IPS-18a (cell line): ENCODE measurements at regions not wholly inside any gene's neighbourhood (a gene's known extent, or its start where the extent isn't known, plus 50 kb on each side); places are given as distances from the start of the nearest gene placed in this dataset.
A peak's percentile ranks its signal among the peaks of the same experiment; 100 is the strongest.
"Not testable (repeated sequence)": the region's sequence is repeated elsewhere in the genome, so short reads cannot be mapped to it uniquely, and the experiment has no call there.

Experiments
- H3K27ac ChIP-seq: one replicate; pipeline ENCODE4 v1.5.1; 2013; ENCODE audit warnings: low read length
- H3K27me3 ChIP-seq: one replicate; pipeline ENCODE4 v1.6.1; 2013; ENCODE audit warnings: mild to moderate bottlenecking, low read length; ENCODE audit not compliant: control insufficient read depth, insufficient read depth
- H3K36me3 ChIP-seq: one replicate; pipeline ENCODE4 v1.6.1; 2013; ENCODE audit warnings: low read depth, low read length; ENCODE audit not compliant: control insufficient read depth
- H3K4me1 ChIP-seq: one replicate; pipeline ENCODE4 v1.6.1; 2013; ENCODE audit warnings: low read depth, low read length; ENCODE audit not compliant: control insufficient read depth
- H3K4me3 ChIP-seq: one replicate; pipeline ENCODE4 v1.5.1; 2013; ENCODE audit warnings: low read length
- H3K9ac ChIP-seq: one replicate; pipeline ENCODE4 v1.6.1; 2013; ENCODE audit warnings: mild to moderate bottlenecking, low read length, moderate library complexity
- H3K9me3 ChIP-seq: one replicate; pipeline ENCODE4 v1.6.1; 2013; ENCODE audit warnings: low read depth, low read length; ENCODE audit not compliant: control insufficient read depth

DNA sequence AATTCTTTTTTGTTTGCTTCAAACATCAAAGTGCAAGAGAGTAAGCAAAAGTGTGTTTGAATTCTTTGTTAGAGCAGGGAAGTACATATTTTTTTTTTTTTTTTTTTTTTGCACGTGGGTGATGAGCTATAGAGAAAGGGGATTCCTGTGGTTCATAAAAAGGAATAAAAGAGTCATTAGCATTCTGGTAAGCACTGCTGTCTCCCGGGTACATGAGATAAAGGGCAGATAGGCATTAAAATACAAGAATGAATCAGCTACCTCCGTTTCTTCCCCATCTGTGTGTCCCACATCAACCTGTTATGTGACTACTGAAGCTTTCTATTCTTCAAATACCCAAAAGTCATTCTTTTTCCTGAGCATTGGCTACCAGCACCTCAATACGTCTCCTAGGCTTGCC is 102.4 kb upstream of the SEMA3D start:
- H3K27me3 ChIP-seq, result no peaks in the 10 kb centered on the region
- H3K27ac ChIP-seq, result no peak overlapping the region
- H3K9ac ChIP-seq, result no peak overlapping the region
- peaks cover 23% of the 10 kb centered on the region for H3K4me1 ChIP-seq
- H3K36me3 ChIP-seq, result no peaks in the 10 kb centered on the region
- no peaks in the 10 kb centered on the region for H3K9me3 ChIP-seq
- H3K4me3 ChIP-seq, result no peak overlapping the region

- H3K4me3 ChIP-seq, result no peak overlapping the region
- no peaks in the 10 kb centered on the region for H3K9me3 ChIP-seq
- no peak overlapping the region for H3K27ac ChIP-seq
- peaks cover 23% of the 10 kb centered on the region for H3K4me1 ChIP-seq
- H3K9ac ChIP-seq, result no peak overlapping the region
- H3K27me3 ChIP-seq, result no peaks in the 10 kb centered on the region
- H3K36me3 ChIP-seq, result no peaks in the 10 kb centered on the region
Measured at GRCh38 chr7:85287106-85287825, 100.4 kb upstream of the SEMA3D start.

GRCh38 chr7:85286446-85286845 is 99.6 kb upstream of the SEMA3D start:
- Histone ChIP-seq H3K4me1 (peaks cover 23% of the 10 kb centered on the region), H3K9me3 (no peaks in the 10 kb centered on the region), H3K27me3 (no peaks in the 10 kb centered on the region), H3K27ac (no peak overlapping the region), H3K4me3 (no peak overlapping the region), H3K36me3 (no peaks in the 10 kb centered on the region), H3K9ac (no peak overlapping the region)

DNA sequence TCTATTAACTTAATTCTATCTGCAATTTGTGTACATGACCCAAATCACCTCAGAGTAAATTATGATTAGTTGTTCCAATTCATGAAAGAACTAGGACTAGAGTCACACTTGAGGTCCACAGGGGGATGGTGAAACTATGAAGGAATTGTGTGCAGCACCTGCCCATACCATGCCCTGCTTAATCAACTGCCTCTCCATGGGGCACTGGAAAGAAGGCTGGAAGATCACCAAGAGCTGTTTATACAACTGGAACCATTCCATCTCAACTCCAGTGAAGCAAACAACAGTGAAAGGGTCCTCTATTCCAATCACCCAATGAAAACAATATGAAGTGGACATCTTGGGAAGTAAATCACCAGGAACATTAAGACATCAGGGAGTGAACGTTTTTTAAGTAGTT is 98.7 kb upstream of the SEMA3D start:
- H3K36me3 ChIP-seq, result no peaks in the 10 kb centered on the region
- peaks cover 21% of the 10 kb centered on the region for H3K4me1 ChIP-seq
- no peaks in the 10 kb centered on the region for H3K9me3 ChIP-seq
- no peak overlapping the region for H3K4me3 ChIP-seq
- H3K9ac ChIP-seq, result no peak overlapping the region
- no peaks in the 10 kb centered on the region for H3K27me3 ChIP-seq
- H3K27ac ChIP-seq, result no peak overlapping the region

- H3K4me1 ChIP-seq, result peaks cover 33% of the 10 kb centered on the region
- no peak overlapping the region for H3K27ac ChIP-seq
- H3K4me3 ChIP-seq, result peak overlapping the region; percentile 15
- H3K27me3 ChIP-seq, result no peaks in the 10 kb centered on the region
- no peak overlapping the region for H3K9ac ChIP-seq
- no peaks in the 10 kb centered on the region for H3K36me3 ChIP-seq
- H3K9me3 ChIP-seq, result no peaks in the 10 kb centered on the region
Measured at GRCh38 chr7:85275204-85275603, 88.3 kb upstream of the SEMA3D start.

DNA sequence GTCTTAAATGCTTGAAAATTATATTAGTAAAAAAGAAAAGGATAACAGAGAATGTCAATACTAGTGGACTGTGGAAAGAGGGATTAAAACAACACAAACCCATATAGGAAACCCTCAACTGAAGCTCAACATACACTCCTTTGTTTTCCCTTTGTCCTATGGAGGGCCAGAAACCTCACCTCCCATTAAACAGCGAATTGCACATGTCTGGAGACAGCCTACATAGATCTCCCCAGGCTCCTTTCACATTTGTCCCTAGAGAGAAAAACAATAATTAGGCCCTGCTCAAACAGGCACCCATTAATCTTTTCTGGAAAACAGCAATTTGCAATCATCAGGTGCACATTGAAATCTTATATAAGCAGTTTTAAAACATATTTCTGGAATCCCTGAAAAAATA is 87.6 kb upstream of the SEMA3D start:
- Histone ChIP-seq H3K27me3 (no peaks in the 10 kb centered on the region), H3K27ac (no peak overlapping the region), H3K4me1 (peaks cover 33% of the 10 kb centered on the region), H3K4me3 (no peak overlapping the region), H3K9me3 (no peaks in the 10 kb centered on the region), H3K36me3 (no peaks in the 10 kb centered on the region), H3K9ac (no peak overlapping the region)

- H3K27ac ChIP-seq, result no peak overlapping the region
- no peaks in the 10 kb centered on the region for H3K36me3 ChIP-seq
- H3K4me1 ChIP-seq, result peaks cover 9% of the 10 kb centered on the region
- no peaks in the 10 kb centered on the region for H3K9me3 ChIP-seq
- H3K27me3 ChIP-seq, result no peaks in the 10 kb centered on the region
- H3K4me3 ChIP-seq, result no peak overlapping the region
- H3K9ac ChIP-seq, result no peak overlapping the region
Measured at GRCh38 chr7:85262891-85263290, 76.0 kb upstream of the SEMA3D start.

GRCh38 chr7:85261336-85261735 is 74.5 kb upstream of the SEMA3D start:
- H3K36me3 ChIP-seq, result no peaks in the 10 kb centered on the region
- no peaks in the 10 kb centered on the region for H3K27me3 ChIP-seq
- H3K4me1 ChIP-seq, result peaks cover 9% of the 10 kb centered on the region
- no peaks in the 10 kb centered on the region for H3K9me3 ChIP-seq
- no peak overlapping the region for H3K9ac ChIP-seq
- no peak overlapping the region for H3K27ac ChIP-seq
- H3K4me3 ChIP-seq, result no peak overlapping the region

- not testable (repeated sequence) for H3K9me3 ChIP-seq, H3K9ac ChIP-seq, H3K4me1 ChIP-seq, H3K36me3 ChIP-seq, H3K27ac ChIP-seq, H3K4me3 ChIP-seq, H3K27me3 ChIP-seq
Measured at GRCh38 chr7:85249787-85250186, 62.9 kb upstream of the SEMA3D start.

GRCh38 chr7:85239109-85239508 is 52.3 kb upstream of the SEMA3D start:
- no peaks in the 10 kb centered on the region for H3K27me3 ChIP-seq
- H3K27ac ChIP-seq, result no peak overlapping the region
- H3K4me1 ChIP-seq, result no peaks in the 10 kb centered on the region
- no peaks in the 10 kb centered on the region for H3K36me3 ChIP-seq
- H3K9me3 ChIP-seq, result no peaks in the 10 kb centered on the region
- H3K4me3 ChIP-seq, result no peak overlapping the region
- H3K9ac ChIP-seq, result no peak overlapping the region

DNA sequence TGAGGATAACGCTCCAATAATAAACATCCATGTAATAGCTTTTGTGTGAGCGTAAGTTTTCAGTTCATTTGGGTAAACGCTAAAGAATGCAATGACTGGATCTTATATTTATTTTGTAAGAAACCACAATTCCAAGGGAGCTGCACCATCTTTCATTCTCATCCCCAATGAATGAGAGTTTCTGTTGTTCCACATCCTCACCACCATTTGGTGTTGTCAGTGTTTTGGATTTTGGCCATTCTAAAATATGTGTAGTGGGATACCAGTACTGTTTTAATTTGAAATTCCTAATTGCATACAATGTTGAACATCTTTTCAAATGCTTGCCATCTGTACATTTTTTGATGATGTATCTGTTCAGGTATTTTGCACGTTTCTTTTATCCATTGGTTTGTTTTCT is 50.9 kb upstream of the SEMA3D start:
- H3K36me3 ChIP-seq, result no peaks in the 10 kb centered on the region
- H3K4me1 ChIP-seq, result no peaks in the 10 kb centered on the region
- no peak overlapping the region for H3K27ac ChIP-seq

More for the DNA sequence above, 50.9 kb upstream of the SEMA3D start:
- Histone ChIP-seq H3K9ac (no peak overlapping the region), H3K27me3 (no peaks in the 10 kb centered on the region), H3K4me3 (no peak overlapping the region), H3K9me3 (no peaks in the 10 kb centered on the region)
